Epidermal melanocyte (primary cell): ENCODE measurements at regions not wholly inside any gene's neighbourhood (a gene's known extent, or its start where the extent isn't known, plus 50 kb on each side); places are given as distances from the start of the nearest gene placed in this dataset.
"Not testable (repeated sequence)": the region's sequence is repeated elsewhere in the genome, so short reads cannot be mapped to it uniquely, and the experiment has no call there.

Source experiments
- DNase-seq: peaks from one replicate; pipeline ENCODE4 v3.0.0; 2011; ENCODE audit warnings: low spot score; ENCODE audit not compliant: insufficient read length

DNA sequence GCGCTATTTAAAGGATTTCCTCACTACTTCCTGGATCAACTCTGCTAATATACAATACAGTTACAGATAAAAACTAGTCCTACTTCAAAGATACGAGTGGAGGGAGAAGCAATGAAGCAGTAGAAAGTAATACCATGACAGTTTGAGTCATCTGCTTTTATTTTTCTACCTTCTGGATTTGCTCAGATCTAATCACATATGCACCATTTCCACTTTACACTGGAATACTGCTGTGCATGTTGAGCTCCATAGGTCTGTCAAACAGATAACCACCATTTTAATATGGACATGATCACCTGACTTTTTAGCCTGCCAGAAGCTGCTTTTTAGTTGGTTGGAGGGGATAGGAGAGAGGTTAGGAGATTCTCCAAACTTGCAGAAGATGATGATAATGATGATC, 92.5 kb downstream of the MMUT start:
- no peak for DNase-seq

DNA sequence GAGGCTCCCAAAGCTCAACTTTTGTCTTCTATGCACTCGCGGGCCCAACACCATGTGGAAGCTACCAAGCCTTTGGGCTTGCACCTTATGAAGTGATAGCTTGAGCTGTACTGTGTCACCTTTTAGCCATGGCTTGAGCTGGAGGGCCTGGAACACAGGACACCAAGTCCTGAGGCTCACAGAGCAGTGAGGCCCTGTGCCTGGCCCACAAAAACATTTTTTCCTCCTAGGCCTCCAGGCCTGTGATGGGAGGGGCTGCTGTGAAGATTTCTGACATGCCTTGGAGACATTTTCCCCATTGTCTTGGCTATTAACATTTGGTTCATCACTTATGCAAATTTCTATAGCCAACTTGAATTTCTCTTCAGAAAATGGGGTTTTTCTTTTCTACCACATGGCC, 96.5 kb downstream of the MMUT start:
- no peak for DNase-seq

DNA sequence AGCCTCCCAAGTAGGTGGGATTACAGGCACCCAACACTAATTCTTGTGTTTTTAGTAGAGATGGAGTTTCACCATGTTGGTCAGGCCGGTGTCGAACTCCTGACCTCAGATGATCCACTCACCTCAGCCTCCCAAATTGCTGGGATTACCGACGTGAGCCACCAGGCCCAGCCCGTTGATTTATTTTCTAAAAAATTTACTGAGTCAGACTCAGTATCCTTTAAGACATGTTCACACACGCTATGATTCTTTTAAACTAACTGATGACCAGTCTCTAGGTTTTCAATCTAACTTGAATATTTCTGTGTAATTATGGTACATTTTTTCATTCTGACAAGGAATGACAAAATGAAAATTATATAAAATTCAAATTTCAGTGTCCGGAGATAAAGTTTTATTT, 114.5 kb downstream of the MMUT start:
- no peak for DNase-seq

- DNase-seq, result no peak
These were observed 120.6 kb downstream of the MMUT start for GRCh38 chr6:49342410-49342809.

DNA sequence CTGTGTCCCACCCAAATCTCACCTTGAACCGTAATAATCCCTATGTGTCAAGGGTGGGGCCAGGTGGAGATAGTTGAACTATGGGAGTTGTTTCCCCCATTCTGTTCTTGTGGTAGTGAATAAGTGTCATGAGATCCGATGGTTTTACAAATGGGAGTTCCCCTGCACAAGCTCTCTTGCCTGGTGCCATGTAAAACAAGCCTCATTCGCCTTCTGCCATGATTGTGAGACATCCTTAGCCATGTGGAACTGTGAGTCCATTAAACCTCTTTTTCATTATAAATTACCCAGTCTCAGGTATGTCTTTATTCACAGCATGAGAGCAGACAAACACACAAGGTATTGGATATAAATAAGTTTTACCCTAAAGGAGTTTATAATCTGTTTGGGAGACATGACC, 121.2 kb downstream of the MMUT start:
- DNase-seq, result no peak

- DNase-seq, result no peak
These were observed 124.0 kb downstream of the MMUT start for GRCh38 chr6:49339096-49339495.

DNA sequence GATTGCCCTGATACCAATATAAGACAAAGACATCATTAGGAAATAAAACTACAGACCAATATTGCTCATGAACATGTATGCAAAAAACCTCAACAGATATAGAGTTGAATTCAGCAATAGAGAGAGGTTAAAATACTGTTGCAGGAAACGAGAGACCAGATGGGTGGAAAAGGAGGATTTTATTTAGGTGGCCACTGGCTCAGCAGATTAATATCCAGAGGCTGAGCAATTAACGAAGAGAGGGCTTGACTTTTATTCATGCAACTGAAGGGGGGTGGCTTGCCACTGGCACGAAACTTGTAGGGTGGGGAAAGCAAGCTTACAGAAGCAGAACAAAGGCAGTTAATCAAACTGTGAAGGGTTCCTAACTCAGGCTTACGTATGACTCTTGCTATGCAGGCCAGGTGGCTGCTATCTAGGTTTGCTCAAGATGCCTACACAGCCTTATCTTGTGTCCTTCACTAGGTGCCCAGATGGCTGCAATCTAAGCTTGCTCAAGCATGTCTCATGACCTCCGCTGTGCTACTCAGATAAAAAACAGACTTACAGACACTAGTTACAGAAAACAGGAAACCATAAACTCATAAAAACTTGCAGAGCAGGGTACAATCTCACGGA, 126.4 kb downstream of the MMUT start:
- no peak for DNase-seq

- no peak for DNase-seq
These were observed 129.5 kb downstream of the MMUT start for GRCh38 chr6:49333345-49334125.

DNA sequence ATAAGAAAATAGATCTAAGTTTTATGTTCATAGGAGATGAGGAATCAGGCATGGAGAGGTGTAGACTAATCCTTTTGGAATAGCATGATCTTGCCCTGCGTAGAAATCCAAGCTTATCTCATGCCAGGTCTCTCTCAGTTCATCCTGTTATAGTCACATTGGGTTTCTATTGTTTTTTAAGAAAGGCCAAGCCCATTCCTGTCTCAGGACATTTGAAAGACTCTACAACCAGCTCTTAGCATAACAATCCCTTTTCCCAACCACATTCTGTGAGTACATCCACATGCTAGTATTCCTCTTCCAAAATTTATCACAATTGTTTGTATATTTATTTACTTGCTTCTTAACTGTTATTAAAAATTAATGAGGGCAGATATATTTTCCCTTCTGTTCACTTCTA, 130.3 kb downstream of the MMUT start:
- no peak for DNase-seq

DNA sequence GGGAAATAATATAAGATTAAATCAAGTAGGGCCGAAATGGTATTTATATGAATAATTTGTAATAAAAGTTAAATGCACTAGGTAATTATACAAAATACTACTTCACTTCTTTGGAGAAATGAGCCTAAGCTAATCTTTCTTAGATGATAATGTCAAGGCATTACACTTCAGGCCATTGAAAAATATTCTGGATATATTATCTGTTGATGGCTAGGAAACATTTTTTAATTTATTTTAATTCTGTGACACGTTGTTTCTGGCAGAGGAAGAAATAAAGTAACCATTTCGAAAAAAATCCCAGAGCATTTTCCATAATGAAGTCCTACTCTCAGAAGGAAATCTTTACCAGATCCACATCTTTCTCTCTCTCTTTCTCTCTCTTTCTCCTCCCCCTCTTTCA, 133.9 kb downstream of the MMUT start:
- DNase-seq, result no peak

DNA sequence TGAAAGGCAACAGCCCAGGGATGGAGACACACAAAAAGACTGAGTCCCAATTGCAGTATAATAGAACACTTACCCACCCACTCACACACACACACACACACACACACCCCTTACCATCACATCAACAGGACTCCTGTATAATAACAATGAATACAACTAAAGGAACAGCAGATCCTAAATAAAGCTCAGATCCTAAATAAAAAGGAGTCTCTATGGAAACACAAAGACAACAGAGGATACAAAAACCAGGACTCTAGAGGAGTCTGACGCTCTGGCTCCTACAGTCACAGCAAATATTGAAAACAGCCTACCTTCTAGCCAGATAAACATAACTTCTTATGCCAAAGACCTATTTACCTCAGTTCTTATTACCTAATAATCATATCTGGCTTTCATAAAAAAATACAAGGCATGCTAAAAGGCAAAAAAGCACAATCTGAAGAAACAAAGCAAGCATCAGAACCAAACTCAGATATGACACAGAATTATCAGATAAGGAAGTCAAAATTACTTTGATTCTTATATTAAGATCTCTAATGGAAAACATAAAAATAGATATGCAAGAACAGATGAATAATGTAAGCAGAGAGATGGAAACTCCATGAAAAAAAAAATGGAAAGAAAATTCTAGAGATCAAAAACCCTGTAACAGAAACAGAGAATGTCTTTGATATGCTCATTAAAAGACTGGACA, 134.9 kb downstream of the MMUT start:
- no peak for DNase-seq

GRCh38 chr6:49327571-49327970, 135.5 kb downstream of the MMUT start:
- no peak for DNase-seq

- no peak for DNase-seq
These were observed 136.0 kb downstream of the MMUT start for GRCh38 chr6:49327005-49327404.

DNA sequence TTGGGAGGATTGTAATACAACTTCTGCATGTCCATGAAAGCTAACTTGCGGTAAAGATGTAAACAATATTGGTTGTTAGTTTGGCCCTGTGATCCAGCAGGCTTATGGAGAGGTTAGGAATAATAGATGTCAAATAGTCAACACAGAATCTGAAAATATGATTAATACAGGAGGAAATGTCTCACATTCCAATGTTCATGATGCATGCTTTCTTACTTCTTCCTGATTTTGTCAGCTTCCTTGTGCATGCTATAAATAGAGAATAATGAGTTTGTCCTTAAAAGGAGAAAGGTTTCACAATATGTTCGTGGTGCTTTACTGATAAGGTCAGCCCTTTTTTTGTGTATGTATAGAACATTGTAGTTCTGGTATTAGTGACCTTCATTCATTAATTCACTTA, 136.7 kb downstream of the MMUT start:
- no peak for DNase-seq

GRCh38 chr6:49325891-49326290, 137.2 kb downstream of the MMUT start:
- DNase-seq, result no peak

DNA sequence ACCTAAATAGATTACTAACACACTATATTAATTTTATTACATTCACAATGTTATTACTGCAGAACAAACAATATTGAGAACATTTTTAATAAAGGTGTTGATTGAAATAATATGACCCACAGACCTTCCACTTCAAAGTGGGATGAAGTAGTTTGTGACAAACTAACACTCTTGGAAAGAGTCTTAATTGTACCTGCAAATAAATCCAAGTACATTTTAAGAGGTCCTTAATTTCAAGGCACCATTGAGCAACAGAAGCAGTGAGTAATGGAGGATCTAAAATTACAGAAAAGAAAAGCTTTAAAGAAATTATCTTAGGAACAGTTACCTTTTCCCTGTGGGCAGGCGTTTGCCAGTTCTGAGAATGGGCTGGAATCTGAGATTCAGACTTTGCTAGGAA, 140.2 kb downstream of the MMUT start:
- DNase-seq, result no peak

DNA sequence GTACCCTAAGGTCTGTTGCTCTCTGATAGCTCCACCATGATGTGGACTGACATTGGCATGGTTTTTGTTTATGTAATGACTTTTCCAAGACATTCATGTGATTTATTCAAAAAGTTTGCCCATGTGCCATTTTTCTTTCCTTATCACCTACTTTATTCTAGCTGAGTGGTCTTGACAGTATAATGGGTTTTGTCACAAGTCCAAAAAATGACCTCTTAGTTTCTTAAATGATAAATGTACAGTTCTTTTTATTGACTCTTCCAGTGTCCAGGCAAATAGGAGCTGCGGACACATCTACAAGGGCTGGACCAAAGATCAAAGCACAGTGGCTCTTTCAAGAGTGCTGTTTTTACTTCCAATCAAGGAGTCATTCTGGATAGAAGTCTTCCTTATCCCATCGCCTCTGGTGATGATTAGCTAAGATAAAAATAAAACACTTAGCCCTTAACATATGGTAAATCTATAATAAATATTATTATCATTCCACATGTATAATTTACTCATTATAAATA, 141.4 kb downstream of the MMUT start:
- DNase-seq, result no peak

DNA sequence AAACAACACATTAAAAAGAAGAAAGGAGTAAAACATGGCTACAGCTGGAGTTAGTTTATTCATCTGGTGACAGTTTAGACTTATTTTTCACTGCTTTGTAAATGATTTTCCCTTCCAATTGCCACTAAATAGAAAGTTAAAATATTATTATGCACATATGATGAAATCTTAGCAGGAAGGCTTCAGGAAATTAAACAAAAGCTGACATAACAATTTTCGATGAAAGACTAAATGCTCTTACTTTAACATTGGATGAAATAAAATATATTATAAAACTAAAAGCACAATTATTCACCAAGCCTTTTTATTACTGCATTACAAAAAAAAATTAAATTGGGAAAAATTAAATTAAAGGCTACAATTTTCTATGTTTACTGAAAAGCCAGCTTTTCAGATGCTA, 158.0 kb downstream of the MMUT start:
- no peak for DNase-seq

GRCh38 chr6:49304393-49304792, 158.7 kb downstream of the MMUT start:
- DNase-seq, result not testable (repeated sequence)

DNA sequence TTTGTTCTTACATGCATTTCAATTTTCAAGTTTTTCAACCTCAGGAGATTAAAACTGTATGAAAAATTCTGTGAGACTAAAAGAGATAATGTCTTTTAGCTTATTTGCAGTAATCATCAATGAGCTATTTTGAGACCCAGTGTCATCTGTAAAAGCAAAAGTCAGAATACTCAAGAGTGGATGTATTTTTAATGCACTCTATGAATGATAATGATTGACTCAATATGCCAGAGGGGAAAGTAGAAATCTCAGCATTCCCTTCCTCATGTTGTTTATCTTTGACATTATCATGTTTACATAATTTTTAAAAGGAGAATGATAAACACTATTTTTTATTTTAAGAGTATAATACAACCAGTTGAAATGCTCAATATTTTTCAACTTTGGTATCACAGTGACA, 162.1 kb downstream of the MMUT start:
- no peak for DNase-seq

GRCh38 chr6:49300443-49300842, 162.6 kb downstream of the MMUT start:
- no peak for DNase-seq

- DNase-seq, result no peak
These were observed 163.8 kb downstream of the MMUT start for GRCh38 chr6:49299279-49299678.
